Epithelial cell of proximal tubule (primary cell): ENCODE measurements at regions not wholly inside any gene's neighbourhood (a gene's known extent, or its start where the extent isn't known, plus 50 kb on each side); places are given as distances from the start of the nearest gene placed in this dataset.

Source experiments
- DNase-seq: peaks from one replicate; pipeline ENCODE4 v3.0.0-alpha.2; 2011; ENCODE audit warnings: low read depth
- H3K4me3 ChIP-seq: 2 replicates; pipeline ENCODE4 v1.5.1; 2011; ENCODE audit warnings: low read depth, mild to moderate bottlenecking, low read length
- TF ChIP-seq, protein P1 (sequence below): conservative IDR thresholded peaks from 2 replicates; pipeline ENCODE4 v1.5.1; 2012; ENCODE audit warnings: low read depth, mild to moderate bottlenecking, low read length

- TF ChIP-seq, protein P1, sequence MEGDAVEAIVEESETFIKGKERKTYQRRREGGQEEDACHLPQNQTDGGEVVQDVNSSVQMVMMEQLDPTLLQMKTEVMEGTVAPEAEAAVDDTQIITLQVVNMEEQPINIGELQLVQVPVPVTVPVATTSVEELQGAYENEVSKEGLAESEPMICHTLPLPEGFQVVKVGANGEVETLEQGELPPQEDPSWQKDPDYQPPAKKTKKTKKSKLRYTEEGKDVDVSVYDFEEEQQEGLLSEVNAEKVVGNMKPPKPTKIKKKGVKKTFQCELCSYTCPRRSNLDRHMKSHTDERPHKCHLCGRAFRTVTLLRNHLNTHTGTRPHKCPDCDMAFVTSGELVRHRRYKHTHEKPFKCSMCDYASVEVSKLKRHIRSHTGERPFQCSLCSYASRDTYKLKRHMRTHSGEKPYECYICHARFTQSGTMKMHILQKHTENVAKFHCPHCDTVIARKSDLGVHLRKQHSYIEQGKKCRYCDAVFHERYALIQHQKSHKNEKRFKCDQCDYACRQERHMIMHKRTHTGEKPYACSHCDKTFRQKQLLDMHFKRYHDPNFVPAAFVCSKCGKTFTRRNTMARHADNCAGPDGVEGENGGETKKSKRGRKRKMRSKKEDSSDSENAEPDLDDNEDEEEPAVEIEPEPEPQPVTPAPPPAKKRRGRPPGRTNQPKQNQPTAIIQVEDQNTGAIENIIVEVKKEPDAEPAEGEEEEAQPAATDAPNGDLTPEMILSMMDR = no peak
- no peak for DNase-seq
- H3K4me3 ChIP-seq = no peak overlapping the region
Observed at GRCh38 chr11:104369761-104370160, 205.8 kb upstream of the PDGFD start.

- TF ChIP-seq, protein P1 = no peak
- no peak for DNase-seq
- H3K4me3 ChIP-seq = no peak overlapping the region
Observed at GRCh38 chr11:104366321-104366734, 202.4 kb upstream of the PDGFD start.

- TF ChIP-seq, protein P1 = no peak
- DNase-seq = no peak
- H3K4me3 ChIP-seq = no peak overlapping the region
Observed at GRCh38 chr11:104365676-104366075, 201.7 kb upstream of the PDGFD start.

GRCh38 chr11:104361975-104362374 is 198.0 kb upstream of the PDGFD start:
- H3K4me3 ChIP-seq = no peak overlapping the region
- TF ChIP-seq, protein P1 = no peak
- no peak for DNase-seq

DNA sequence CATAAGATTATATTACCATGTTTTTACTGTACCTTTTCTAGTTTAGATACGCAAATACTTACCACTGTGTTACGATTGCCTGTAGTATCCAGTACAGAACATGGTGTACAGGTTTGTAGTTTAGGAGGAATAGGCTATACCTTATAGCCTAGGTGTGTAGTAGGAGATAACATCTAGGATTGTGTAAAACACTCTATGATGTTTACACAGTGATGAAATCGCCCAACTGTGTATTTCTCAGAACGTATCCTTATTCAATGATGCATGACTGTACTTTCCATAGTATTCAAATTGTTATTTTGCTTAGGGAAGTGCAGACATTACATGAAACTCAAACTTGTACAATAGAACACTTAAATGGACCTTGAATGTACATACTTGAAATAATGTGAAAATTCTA is 188.1 kb upstream of the PDGFD start:
- TF ChIP-seq, protein P1 = no peak
- H3K4me3 ChIP-seq = no peak overlapping the region
- no peak for DNase-seq

- H3K4me3 ChIP-seq = no peak overlapping the region
- DNase-seq = no peak
- TF ChIP-seq, protein P1 = peak; percentile 41
Observed at GRCh38 chr11:104343578-104343977, 179.6 kb upstream of the PDGFD start.

- DNase-seq = no peak
- TF ChIP-seq, protein P1 = no peak
- H3K4me3 ChIP-seq = no peak overlapping the region
Observed at GRCh38 chr11:104340590-104340989, 176.6 kb upstream of the PDGFD start.
